ENCODE measurements at regions not wholly inside any gene's neighbourhood (a gene's known extent, or its start where the extent isn't known, plus 50 kb on each side); places are given as distances from the start of the nearest gene placed in this dataset.
"Not testable (repeated sequence)": the region's sequence is repeated elsewhere in the genome, so short reads cannot be mapped to it uniquely, and the experiment has no call there.

GRCh38 chr4:132737344-132737743 is 411.8 kb upstream of the PCDH10 start:
- TF ChIP-seq ZNF274 (IDR thresholded peaks at IDR 0.05; ENCODE audit: low read depth, low read length): no peak

DNA sequence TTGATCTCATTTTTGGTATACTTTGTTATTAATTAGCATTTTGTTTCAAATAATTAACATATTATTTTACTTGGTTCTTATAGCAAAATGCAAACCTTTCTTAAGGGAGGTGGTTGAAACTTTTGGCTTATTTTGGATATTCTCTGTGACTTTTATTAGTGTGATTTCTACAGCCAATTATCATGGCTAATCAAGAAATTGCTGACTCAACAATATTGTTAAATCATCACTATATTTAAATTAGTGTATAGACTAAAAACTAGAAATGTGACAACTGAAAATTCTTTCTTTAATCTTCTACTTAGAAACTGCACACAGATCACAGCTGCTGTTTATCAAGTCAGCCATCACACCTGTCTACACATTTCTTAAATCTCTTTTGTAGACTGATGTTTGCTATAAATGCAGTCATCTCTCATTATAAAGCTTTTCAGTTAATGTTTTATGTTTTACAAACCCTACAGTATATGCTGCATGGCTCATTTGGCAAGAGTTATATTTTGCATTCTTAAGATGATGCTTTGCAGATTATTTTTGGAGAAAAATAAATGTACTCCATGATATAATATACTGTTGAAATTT is 389.8 kb upstream of the PCDH10 start:
- H3K4me3 ChIP-seq (ENCODE audit: low read length): no peak overlapping the region
- TF ChIP-seq ZNF274 (IDR thresholded peaks at IDR 0.05; ENCODE audit: low read depth, low read length): no peak

More at GRCh38 chr4:132737344-132737743, 411.8 kb upstream of the PCDH10 start:
- no peak overlapping the region for H3K4me3 ChIP-seq (ENCODE audit: low read length)

GRCh38 chr4:132763465-132763864 is 385.6 kb upstream of the PCDH10 start:
- no peak for TF ChIP-seq ZNF274 (IDR thresholded peaks at IDR 0.05; ENCODE audit: low read depth, low read length)
- H3K4me3 ChIP-seq (ENCODE audit: low read length): no peak overlapping the region

GRCh38 chr4:132767901-132768300 is 381.2 kb upstream of the PCDH10 start:
- TF ChIP-seq ZNF274 (IDR thresholded peaks at IDR 0.05; ENCODE audit: low read depth, low read length): no peak

DNA sequence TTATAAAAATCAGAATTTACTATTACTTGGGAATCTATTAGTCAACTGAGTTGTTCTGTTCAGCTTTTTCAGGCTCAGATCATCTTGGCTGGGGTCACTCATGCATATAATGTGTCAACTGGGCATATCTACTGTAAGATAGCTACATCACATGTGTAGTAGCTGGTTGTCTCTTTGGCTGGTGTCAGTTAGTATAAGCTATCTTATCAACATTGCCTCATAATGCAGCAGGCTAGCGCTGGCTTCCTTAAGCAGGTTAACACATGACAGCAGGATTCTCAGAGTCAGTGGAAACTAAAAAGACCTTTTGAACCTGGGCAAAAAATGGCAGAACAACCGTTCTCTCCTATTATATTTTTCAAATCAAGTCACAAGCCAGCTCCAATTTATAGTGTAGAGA is 378.3 kb upstream of the PCDH10 start:
- no peak for TF ChIP-seq ZNF274 (IDR thresholded peaks at IDR 0.05; ENCODE audit: low read depth, low read length)
- H3K4me3 ChIP-seq (ENCODE audit: low read length): no peak overlapping the region

More at GRCh38 chr4:132767901-132768300, 381.2 kb upstream of the PCDH10 start:
- H3K4me3 ChIP-seq (ENCODE audit: low read length): no peak overlapping the region

- TF ChIP-seq ZNF274 (IDR thresholded peaks at IDR 0.05; ENCODE audit: low read depth, low read length): no peak
- no peak overlapping the region for H3K4me3 ChIP-seq (ENCODE audit: low read length)
These were observed 356.8 kb upstream of the PCDH10 start for GRCh38 chr4:132792310-132792709.

GRCh38 chr4:132797856-132798255 is 351.2 kb upstream of the PCDH10 start:
- no peak for TF ChIP-seq ZNF274 (IDR thresholded peaks at IDR 0.05; ENCODE audit: low read depth, low read length)
- H3K4me3 ChIP-seq (ENCODE audit: low read length): no peak overlapping the region

DNA sequence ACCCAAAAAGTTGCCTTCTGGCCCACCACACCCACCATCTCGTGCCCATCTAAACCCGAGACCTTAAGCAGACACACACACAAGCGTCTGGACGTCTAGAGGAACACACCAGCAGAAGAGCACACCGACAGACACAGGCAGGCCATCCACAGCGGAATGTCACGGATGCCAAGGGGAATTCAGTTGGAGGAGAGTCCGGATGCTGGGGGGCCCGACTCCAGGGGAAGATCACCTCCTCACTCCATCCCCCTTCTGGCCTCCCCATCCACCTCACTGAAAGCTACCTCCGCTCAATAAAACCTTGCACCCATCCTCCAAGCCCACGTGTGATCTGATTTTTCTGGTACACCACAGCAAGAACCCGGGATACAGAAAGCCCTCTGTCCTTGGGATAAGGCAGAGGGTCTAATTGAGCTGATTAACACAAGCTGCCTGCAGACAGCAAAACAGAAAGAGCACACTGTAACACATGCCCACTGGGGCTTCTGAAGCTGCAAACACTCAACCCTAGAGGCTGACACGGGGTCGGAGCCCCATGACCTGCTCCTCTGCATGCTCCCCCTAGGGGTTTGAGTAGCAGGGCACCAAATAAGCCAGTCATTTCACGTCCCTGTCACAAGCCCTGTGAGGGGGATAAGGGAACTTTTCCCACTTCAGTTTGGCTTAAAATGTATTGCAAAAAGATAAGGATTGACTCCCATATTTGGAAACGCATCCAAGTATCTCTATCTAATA is 339.6 kb upstream of the PCDH10 start:
- no peak overlapping the region for H3K4me3 ChIP-seq (ENCODE audit: low read length)
- TF ChIP-seq ZNF274 (IDR thresholded peaks at IDR 0.05; ENCODE audit: low read depth, low read length): no peak

- not testable (repeated sequence) for H3K4me3 ChIP-seq (ENCODE audit: low read length)
These were observed 336.0 kb upstream of the PCDH10 start for GRCh38 chr4:132813061-132813460.

- no peak overlapping the region for H3K4me3 ChIP-seq (ENCODE audit: low read length)
- TF ChIP-seq ZNF274 (IDR thresholded peaks at IDR 0.05; ENCODE audit: low read depth, low read length): no peak
These were observed 331.0 kb upstream of the PCDH10 start for GRCh38 chr4:132818091-132818490.

DNA sequence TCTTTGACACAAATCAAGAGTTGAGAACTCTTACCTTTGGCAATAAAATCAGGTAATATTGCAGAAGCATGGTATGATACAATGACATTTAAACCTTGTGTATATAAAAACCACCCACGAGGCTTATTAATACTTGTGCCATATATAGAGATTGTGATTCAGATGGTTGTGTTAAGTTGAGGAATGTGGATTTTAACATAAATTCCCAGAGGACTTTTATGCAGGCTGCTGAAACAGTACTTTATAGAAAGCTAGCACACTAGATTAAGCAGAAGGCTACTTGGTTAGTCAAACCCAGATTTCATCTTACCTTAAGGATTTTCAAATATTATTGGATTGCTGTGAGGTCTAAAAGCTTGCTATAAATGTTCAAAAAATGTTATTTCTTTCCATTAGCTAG is 325.7 kb upstream of the PCDH10 start:
- TF ChIP-seq ZNF274 (IDR thresholded peaks at IDR 0.05; ENCODE audit: low read depth, low read length): no peak
- no peak overlapping the region for H3K4me3 ChIP-seq (ENCODE audit: low read length)

- no peak overlapping the region for H3K4me3 ChIP-seq (ENCODE audit: low read length)
- no peak for TF ChIP-seq ZNF274 (IDR thresholded peaks at IDR 0.05; ENCODE audit: low read depth, low read length)
These were observed 324.3 kb upstream of the PCDH10 start for GRCh38 chr4:132824761-132825160.

DNA sequence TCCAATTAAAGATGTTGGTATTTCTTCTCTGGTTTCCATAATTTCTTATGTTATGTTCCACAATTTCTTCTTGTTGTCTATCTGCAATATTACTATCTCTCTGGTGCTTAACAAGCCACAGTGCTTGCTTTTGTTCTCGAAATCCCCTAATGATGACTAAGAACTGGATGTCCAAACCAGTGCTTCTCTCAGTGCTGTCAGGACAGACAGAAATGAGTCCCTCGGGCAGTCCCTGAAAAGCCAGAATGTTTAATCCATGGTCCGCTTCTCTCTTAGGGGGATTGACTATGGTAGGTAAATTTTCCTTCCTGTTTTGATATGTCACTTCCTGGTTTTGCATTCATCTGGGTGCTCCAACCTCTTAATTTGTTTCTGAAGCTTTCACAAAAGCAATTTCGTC is 321.6 kb upstream of the PCDH10 start:
- no peak overlapping the region for H3K4me3 ChIP-seq (ENCODE audit: low read length)
- no peak for TF ChIP-seq ZNF274 (IDR thresholded peaks at IDR 0.05; ENCODE audit: low read depth, low read length)

DNA sequence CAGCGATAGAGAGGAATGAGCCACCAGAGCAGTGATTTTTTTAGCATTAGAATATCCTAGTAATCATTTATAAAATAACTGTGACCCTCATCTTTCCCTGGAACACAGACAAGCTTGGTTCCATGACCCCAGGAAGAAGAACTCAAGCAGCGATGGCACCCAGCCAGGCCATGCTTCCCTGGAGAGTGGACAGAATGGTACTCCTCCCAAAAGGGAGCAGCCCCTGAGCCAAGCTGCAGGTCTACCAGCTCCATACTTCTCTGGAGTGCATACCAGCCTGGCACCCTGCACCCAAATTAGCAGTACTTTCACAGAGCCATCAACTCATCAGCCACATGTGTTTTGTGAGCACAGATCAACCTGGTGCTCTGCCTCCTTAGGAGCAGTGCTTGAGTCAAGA is 310.9 kb upstream of the PCDH10 start:
- no peak overlapping the region for H3K4me3 ChIP-seq (ENCODE audit: low read length)
- TF ChIP-seq ZNF274 (IDR thresholded peaks at IDR 0.05; ENCODE audit: low read depth, low read length): no peak

DNA sequence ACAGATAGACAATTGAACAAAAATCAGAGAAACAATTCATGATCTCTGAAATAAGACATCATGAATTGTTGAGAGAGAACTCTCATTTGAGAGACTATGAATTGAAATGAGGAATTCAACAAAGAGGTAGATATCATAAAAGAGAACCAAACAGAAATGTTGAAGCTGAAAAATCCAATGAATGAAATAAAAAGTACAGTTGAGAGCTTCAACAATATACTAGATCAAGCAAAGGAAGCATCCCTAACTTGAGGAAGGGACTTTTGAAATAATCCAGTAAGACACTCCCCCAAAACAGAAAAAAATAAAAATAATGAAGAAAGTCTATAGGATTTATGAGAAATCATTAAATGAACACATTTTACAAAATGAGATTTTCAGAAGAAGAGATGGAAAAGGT is 310.0 kb upstream of the PCDH10 start:
- TF ChIP-seq ZNF274 (IDR thresholded peaks at IDR 0.05; ENCODE audit: low read depth, low read length): no peak

GRCh38 chr4:132859929-132860328 is 289.2 kb upstream of the PCDH10 start:
- H3K4me3 ChIP-seq (ENCODE audit: low read length): no peak overlapping the region
- TF ChIP-seq ZNF274 (IDR thresholded peaks at IDR 0.05; ENCODE audit: low read depth, low read length): no peak

More for the DNA sequence above, 310.0 kb upstream of the PCDH10 start:
- H3K4me3 ChIP-seq (ENCODE audit: low read length): no peak overlapping the region

All from GM08714 (cell line).